Astrocyte (in vitro differentiated cells and primary cell): ENCODE measurements at regions not wholly inside any gene's neighbourhood (a gene's known extent, or its start where the extent isn't known, plus 50 kb on each side); places are given as distances from the start of the nearest gene placed in this dataset.

ENCODE experiments used
- DNase-seq: peaks from one replicate; pipeline ENCODE4 v3.0.0-alpha.2; 2010; ENCODE audit warnings: low read depth
- FAIRE-seq: peaks from 2 replicates; lab custom pipeline; 2011; peaks lifted over from hg19 to GRCh38; lab: Jason Lieb, UNC
- H2AFZ ChIP-seq: 2 replicates; pipeline ENCODE4 v1.6.0; 2012; ENCODE audit warnings: low read depth, low read length, inconsistent platforms
- H3K27ac ChIP-seq: 2 replicates; pipeline ENCODE4 v1.5.1; 2011; ENCODE audit warnings: low read depth, low read length, inconsistent platforms
- H3K27me3 ChIP-seq: 2 replicates; pipeline ENCODE4 v1.6.0; 2011; ENCODE audit warnings: low read length, inconsistent platforms; ENCODE audit not compliant: insufficient read depth
- H3K36me3 ChIP-seq: 2 replicates; pipeline ENCODE4 v1.5.1; 2011; ENCODE audit warnings: low read length, inconsistent platforms; ENCODE audit not compliant: insufficient read depth
- H3K4me1 ChIP-seq: 2 replicates; pipeline ENCODE4 v1.5.1; 2011; ENCODE audit warnings: low read length, inconsistent platforms; ENCODE audit not compliant: insufficient read depth
- H3K4me2 ChIP-seq: 2 replicates; pipeline ENCODE4 v1.6.0; 2012; ENCODE audit warnings: low read length, inconsistent platforms
- H3K4me3 ChIP-seq: 2 replicates; pipeline ENCODE4 v1.5.1; 2011; ENCODE audit warnings: low read depth, mild to moderate bottlenecking, low read length, inconsistent platforms; ENCODE audit not compliant: insufficient read depth
- H3K79me2 ChIP-seq: 2 replicates; pipeline ENCODE4 v1.6.0; 2012; ENCODE audit warnings: mild to moderate bottlenecking, low read length, inconsistent platforms; ENCODE audit not compliant: insufficient read depth
- H3K9ac ChIP-seq: 2 replicates; pipeline ENCODE4 v1.6.0; 2012; ENCODE audit warnings: mild to moderate bottlenecking, low read length, inconsistent platforms
- H3K9me3 ChIP-seq: 2 replicates; pipeline ENCODE4 v1.5.1; 2012; ENCODE audit warnings: low read depth, mild to moderate bottlenecking, low read length, inconsistent platforms; ENCODE audit not compliant: insufficient read depth
- H4K20me1 ChIP-seq: 2 replicates; pipeline ENCODE4 v1.6.0; 2012; ENCODE audit warnings: low read length, inconsistent platforms; ENCODE audit not compliant: insufficient read depth
- H3K27ac Mint-ChIP-seq: one replicate; pipeline ENCODE4 v1.8.0; 2021; ENCODE audit warnings: mild to moderate bottlenecking, mixed read lengths; ENCODE audit not compliant: unreplicated experiment
- H3K27me3 Mint-ChIP-seq: one replicate; pipeline ENCODE4 v1.8.0; 2021; ENCODE audit warnings: low read depth, mixed read lengths; ENCODE audit not compliant: unreplicated experiment
- H3K36me3 Mint-ChIP-seq: one replicate; pipeline ENCODE4 v1.8.0; 2021; ENCODE audit warnings: low read depth, mixed read lengths; ENCODE audit not compliant: unreplicated experiment
- H3K4me1 Mint-ChIP-seq: one replicate; pipeline ENCODE4 v1.8.0; 2021; ENCODE audit warnings: low read depth, mixed read lengths; ENCODE audit not compliant: unreplicated experiment
- H3K4me3 Mint-ChIP-seq: one replicate; pipeline ENCODE4 v1.8.0; 2021; ENCODE audit warnings: mild to moderate bottlenecking, moderate library complexity, mixed read lengths; ENCODE audit not compliant: unreplicated experiment
- H3K9me3 Mint-ChIP-seq: one replicate; pipeline ENCODE4 v1.8.0; 2021; ENCODE audit warnings: mild to moderate bottlenecking, mixed read lengths; ENCODE audit not compliant: unreplicated experiment
- EZH2 ChIP-seq: IDR thresholded peaks from 2 replicates; pipeline ENCODE4 v1.6.1; 2012; ENCODE audit warnings: mild to moderate bottlenecking, low read length, inconsistent platforms; ENCODE audit not compliant: insufficient read depth
- TF ChIP-seq, protein P1 (sequence below): IDR thresholded peaks from 2 replicates; pipeline ENCODE4 v1.5.1; 2011; ENCODE audit warnings: low read depth, mild to moderate bottlenecking, inconsistent platforms, low read length, moderate library complexity; ENCODE audit not compliant: insufficient read depth

DNA sequence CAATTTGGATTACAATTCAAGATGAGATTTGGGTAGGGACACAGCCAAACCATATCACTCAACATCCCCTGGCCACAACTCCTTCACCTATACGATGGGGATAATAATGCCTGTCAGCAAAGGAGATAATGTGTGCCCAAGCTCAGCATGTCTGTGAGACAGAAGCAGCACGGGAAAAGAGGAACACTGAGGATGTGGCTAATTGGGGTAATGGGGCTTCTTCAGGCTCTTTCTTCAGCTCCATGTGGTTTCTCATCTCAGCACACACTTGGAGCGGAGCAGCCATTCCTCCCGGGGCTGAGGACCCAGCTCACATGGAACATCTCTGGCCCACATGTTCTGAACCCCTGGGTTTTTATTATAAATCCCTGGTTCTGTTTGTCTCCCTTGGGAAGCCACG lies 136.0 kb upstream of the NAMPT start:
- Histone ChIP-seq H4K20me1 (no peaks in the 10 kb centered on the region), H3K4me2 (no peak overlapping the region), H3K27ac (peak overlapping the region; percentile 17), H3K4me3 (no peak overlapping the region), H2AFZ (peak overlapping the region; percentile 22), H3K36me3 (no peaks in the 10 kb centered on the region), H3K9me3 (no peaks in the 10 kb centered on the region), H3K9ac (no peak overlapping the region), H3K79me2 (no peaks in the 10 kb centered on the region), H3K4me1 (peaks cover 19% of the 10 kb centered on the region), H3K27me3 (no peaks in the 10 kb centered on the region)
- Mint-ChIP-seq H3K4me1 (peaks cover 17% of the 10 kb centered on the region), H3K4me3 (no peak overlapping the region), H3K27ac (no peak overlapping the region), H3K36me3 (peaks cover 2% of the 10 kb centered on the region), H3K27me3 (peaks cover 7% of the 10 kb centered on the region), H3K9me3 (peaks cover 6% of the 10 kb centered on the region)
- no peak for TF ChIP-seq EZH2
- TF ChIP-seq, protein P1, sequence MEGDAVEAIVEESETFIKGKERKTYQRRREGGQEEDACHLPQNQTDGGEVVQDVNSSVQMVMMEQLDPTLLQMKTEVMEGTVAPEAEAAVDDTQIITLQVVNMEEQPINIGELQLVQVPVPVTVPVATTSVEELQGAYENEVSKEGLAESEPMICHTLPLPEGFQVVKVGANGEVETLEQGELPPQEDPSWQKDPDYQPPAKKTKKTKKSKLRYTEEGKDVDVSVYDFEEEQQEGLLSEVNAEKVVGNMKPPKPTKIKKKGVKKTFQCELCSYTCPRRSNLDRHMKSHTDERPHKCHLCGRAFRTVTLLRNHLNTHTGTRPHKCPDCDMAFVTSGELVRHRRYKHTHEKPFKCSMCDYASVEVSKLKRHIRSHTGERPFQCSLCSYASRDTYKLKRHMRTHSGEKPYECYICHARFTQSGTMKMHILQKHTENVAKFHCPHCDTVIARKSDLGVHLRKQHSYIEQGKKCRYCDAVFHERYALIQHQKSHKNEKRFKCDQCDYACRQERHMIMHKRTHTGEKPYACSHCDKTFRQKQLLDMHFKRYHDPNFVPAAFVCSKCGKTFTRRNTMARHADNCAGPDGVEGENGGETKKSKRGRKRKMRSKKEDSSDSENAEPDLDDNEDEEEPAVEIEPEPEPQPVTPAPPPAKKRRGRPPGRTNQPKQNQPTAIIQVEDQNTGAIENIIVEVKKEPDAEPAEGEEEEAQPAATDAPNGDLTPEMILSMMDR: no peak
- FAIRE-seq (no peak), DNase-seq (no peak)

DNA sequence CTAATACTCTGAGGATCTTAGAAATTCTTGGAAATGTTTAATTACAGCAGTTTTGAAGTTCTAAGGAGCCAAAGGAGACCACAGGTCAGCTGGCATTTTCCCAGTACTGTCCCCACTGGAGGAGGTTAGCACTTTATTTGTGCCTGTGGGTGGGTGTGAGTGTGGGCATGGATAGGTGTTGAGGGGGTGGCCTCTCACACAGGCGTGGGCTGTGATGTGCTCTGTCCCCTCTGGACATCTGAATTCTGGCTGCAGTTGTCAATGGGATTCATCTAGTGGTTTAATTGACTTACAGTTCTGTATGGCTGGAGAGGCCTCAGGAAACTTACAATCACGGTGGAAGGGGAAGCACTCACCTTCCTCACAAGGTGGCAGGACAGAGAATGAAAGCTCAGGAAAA lies 135.4 kb upstream of the NAMPT start:
- H3K4me1 Mint-ChIP-seq: peaks cover 17% of the 10 kb centered on the region
- no peak overlapping the region for H3K27ac Mint-ChIP-seq

DNA sequence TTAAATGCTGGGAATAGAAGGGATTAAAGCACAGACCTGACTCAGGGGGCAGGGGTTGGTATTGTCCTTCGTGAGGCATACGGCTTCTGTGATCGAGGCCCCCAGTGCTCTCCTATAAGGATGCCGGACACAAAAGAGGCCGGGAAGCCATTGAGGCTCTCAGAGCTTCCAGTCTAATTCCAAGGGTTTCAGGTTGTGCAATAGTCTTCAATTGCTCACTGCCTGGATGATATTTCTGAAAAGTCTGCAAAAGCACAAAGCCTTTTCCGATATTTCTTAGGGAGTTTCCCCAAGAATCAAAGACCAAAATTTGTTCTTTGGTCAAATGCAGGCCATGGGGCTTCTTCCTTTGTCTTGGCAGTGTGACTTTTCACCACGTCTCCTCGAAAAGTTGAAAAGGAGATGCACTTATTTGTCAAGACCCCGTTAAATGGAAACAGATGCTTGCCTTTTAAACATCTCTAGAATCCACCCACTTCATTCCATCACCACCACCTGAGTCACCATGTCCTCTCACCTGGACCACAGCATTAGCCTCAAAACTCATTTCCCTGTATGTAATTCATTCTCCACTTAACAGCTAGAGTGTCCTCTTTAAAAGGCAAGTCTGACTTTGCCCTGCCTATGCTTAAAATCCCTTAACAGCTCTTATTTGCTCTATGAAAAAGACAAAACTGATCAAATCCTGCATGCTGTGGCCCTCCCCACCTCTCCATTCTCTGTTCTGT lies 134.8 kb upstream of the NAMPT start:
- no peak for FAIRE-seq
- Histone ChIP-seq H3K79me2 (no peaks in the 10 kb centered on the region), H3K36me3 (no peaks in the 10 kb centered on the region), H3K9ac (no peak overlapping the region), H2AFZ (no peak overlapping the region), H3K27me3 (no peaks in the 10 kb centered on the region), H3K27ac (no peak overlapping the region), H3K4me2 (no peak overlapping the region), H3K4me1 (peaks cover 11% of the 10 kb centered on the region), H4K20me1 (no peaks in the 10 kb centered on the region), H3K4me3 (no peak overlapping the region), H3K9me3 (peaks cover 4% of the 10 kb centered on the region)
- Mint-ChIP-seq H3K9me3 (peaks cover 6% of the 10 kb centered on the region), H3K27me3 (peaks cover 7% of the 10 kb centered on the region), H3K36me3 (peaks cover 2% of the 10 kb centered on the region), H3K4me1 (peaks cover 17% of the 10 kb centered on the region), H3K27ac (no peak overlapping the region), H3K4me3 (no peak overlapping the region)
- no peak for DNase-seq
- TF ChIP-seq, protein P1: no peak
- no peak for TF ChIP-seq EZH2

More for the DNA sequence above, 135.4 kb upstream of the NAMPT start:
- peaks cover 4% of the 10 kb centered on the region for H3K9me3 ChIP-seq
- no peaks in the 10 kb centered on the region for H4K20me1 ChIP-seq
- peaks cover 7% of the 10 kb centered on the region for H3K27me3 Mint-ChIP-seq
- peaks cover 14% of the 10 kb centered on the region for H3K4me1 ChIP-seq
- no peak overlapping the region for H3K4me2 ChIP-seq
- TF ChIP-seq, protein P1: no peak
- TF ChIP-seq EZH2: no peak
- no peaks in the 10 kb centered on the region for H3K79me2 ChIP-seq
- no peaks in the 10 kb centered on the region for H3K36me3 ChIP-seq
- no peak overlapping the region for H3K4me3 Mint-ChIP-seq
- H2AFZ ChIP-seq: no peak overlapping the region
- H3K9me3 Mint-ChIP-seq: peaks cover 6% of the 10 kb centered on the region
- no peak for FAIRE-seq
- DNase-seq: no peak
- H3K27ac ChIP-seq: no peak overlapping the region
- H3K4me3 ChIP-seq: no peak overlapping the region
- no peak overlapping the region for H3K9ac ChIP-seq
- H3K36me3 Mint-ChIP-seq: peaks cover 2% of the 10 kb centered on the region
- H3K27me3 ChIP-seq: no peaks in the 10 kb centered on the region
